Peyer's patch (tissue), 4 donors: ENCODE measurements at regions not wholly inside any gene's neighbourhood (a gene's known extent, or its start where the extent isn't known, plus 50 kb on each side); places are given as distances from the start of the nearest gene placed in this dataset.

Experiments used
- DNase-seq, 3 donors: peaks; one replicate each; pipeline ENCODE4 v3.0.0-alpha.2; 2017 to 2019
- H3K27ac ChIP-seq, 4 donors: fragments of 200-600 bp; sonication (generic); one replicate each; pipeline ENCODE4 v1.5.1; 2016 to 2019
- H3K27me3 ChIP-seq, 2 donors: fragments of 200-600 bp; sonication (generic); one replicate each; pipeline ENCODE4 v1.5.1; 2019
- H3K36me3 ChIP-seq, 3 donors: fragments of 200-600 bp; sonication (generic); one replicate each; pipeline ENCODE4 v1.5.1; 2016 to 2019
- H3K4me1 ChIP-seq, 4 donors: fragments of 200-600 bp; sonication (generic); one replicate each; pipeline ENCODE4 v1.5.1; 2016 to 2019
- H3K4me3 ChIP-seq, 4 donors: fragments of 200-600 bp; sonication (generic); 1 replicate in 3 of 4; 2 replicates in 1 of 4; pipeline ENCODE4 v1.5.1; 2016 to 2019; ENCODE audit warnings: mild to moderate bottlenecking in 1 of 4
- H3K9me3 ChIP-seq, 4 donors: fragments of 200-600 bp; sonication (generic); one replicate each; pipeline ENCODE4 v1.5.1; 2016 to 2019; ENCODE audit warnings: mild to moderate bottlenecking in 1 of 4
- POLR2A ChIP-seq, 2 donors: fragments of 450-650 bp; IDR thresholded peaks; one replicate each; pipeline ENCODE4 v1.5.1; 2017; ENCODE audit warnings: antibody characterized with exemption in 2 of 2, mild to moderate bottlenecking in 2 of 2, moderate library complexity in 2 of 2
- TF ChIP-seq, protein P1 (sequence below), 6 experiments: fragments of 450-650 bp in 4 of 6; fragments of 200-600 bp in 2 of 6; sonication (generic) in 1 of 6; IDR thresholded peaks; one replicate each; pipeline ENCODE4 v1.5.1; 2017 to 2019; ENCODE audit warnings: antibody characterized with exemption in 6 of 6, mild to moderate bottlenecking in 3 of 6, moderate library complexity in 1 of 6

DNA sequence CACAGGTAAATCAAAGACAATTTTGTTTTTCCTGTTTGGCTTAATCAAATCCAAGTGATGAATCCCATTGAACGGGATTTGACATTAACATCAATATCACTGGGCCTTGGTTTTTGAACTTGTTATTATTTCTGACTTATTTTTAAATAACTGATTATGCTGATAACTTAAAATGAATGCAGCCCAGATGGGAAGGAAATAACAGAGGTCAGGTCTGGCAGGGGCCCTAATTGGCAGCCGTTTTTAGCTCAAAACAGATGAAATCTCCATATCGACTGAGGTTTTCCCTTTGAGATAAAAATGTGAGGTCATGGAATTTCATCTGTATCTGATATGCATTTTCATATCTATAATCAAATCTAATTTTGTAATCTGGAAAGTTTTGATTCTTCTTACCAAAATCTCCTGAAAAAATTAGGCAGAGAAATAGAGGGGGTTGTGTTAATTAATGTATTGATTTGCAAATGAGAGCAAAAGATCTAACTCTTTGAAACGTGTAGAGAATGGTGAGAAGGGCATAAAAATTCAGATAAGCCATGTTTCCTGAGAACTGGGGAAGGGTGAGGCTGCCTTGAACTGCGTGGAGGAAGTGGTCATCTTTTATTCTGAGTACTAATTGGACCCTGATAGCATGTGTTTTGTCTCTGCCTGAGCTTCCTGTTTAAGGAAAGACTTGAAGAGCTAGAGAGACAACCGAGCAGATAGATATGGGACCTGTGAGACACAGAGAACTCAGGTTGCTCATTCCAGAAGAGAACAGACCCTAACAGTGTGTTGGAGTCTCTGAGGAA lies 98.2 kb upstream of the C1QTNF9B start:
- no peaks in the 10 kb centered on the region for H3K36me3 ChIP-seq
- TF ChIP-seq POLR2A (IDR thresholded peaks at IDR 0.05) = no peak
- TF ChIP-seq, protein P1, sequence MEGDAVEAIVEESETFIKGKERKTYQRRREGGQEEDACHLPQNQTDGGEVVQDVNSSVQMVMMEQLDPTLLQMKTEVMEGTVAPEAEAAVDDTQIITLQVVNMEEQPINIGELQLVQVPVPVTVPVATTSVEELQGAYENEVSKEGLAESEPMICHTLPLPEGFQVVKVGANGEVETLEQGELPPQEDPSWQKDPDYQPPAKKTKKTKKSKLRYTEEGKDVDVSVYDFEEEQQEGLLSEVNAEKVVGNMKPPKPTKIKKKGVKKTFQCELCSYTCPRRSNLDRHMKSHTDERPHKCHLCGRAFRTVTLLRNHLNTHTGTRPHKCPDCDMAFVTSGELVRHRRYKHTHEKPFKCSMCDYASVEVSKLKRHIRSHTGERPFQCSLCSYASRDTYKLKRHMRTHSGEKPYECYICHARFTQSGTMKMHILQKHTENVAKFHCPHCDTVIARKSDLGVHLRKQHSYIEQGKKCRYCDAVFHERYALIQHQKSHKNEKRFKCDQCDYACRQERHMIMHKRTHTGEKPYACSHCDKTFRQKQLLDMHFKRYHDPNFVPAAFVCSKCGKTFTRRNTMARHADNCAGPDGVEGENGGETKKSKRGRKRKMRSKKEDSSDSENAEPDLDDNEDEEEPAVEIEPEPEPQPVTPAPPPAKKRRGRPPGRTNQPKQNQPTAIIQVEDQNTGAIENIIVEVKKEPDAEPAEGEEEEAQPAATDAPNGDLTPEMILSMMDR (IDR thresholded peaks at IDR 0.05) = no peak
- H3K27ac ChIP-seq = no peak overlapping the region
- H3K4me3 ChIP-seq = no peak overlapping the region
- no peaks in the 10 kb centered on the region for H3K27me3 ChIP-seq
- H3K9me3 ChIP-seq = no peaks in the 10 kb centered on the region
- no peak for DNase-seq
- peaks cover 0 to 5% (median 0%) of the 10 kb centered on the region in 4 donors for H3K4me1 ChIP-seq

DNA sequence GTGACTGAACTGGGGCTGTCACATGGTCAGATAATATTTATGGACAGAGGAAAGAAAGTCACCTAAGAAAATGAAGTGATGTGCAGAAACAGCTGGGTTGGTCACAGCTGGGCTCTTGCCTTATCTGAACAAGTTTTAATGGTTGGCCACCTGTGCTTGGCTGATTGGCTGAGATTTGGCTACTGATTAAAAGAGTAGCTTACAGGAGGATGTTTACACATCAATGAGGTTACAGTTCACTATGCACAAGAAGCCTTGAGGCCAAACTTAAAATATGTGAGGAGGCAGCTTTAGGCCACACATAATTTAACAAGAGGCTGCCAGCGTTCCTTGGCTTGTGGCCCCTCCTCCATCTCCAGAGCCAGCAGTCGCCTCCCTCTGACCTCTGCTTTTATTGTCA lies 99.2 kb upstream of the C1QTNF9B start:
- DNase-seq = no peak
- TF ChIP-seq, protein P1 (IDR thresholded peaks at IDR 0.05) = no peak
- no peak for TF ChIP-seq POLR2A (IDR thresholded peaks at IDR 0.05)
- H3K9me3 ChIP-seq = no peaks in the 10 kb centered on the region
- H3K4me3 ChIP-seq = no peak overlapping the region
- H3K27me3 ChIP-seq = no peaks in the 10 kb centered on the region
- peaks cover 0 to 5% (median 0%) of the 10 kb centered on the region in 4 donors for H3K4me1 ChIP-seq
- H3K27ac ChIP-seq = no peak overlapping the region
- H3K36me3 ChIP-seq = no peaks in the 10 kb centered on the region

- Histone ChIP-seq H3K36me3 (no peaks in the 10 kb centered on the region), H3K27me3 (no peaks in the 10 kb centered on the region), H3K4me3 (no peak overlapping the region), H3K9me3 (no peaks in the 10 kb centered on the region), H3K4me1 (no peaks in the 10 kb centered on the region), H3K27ac (no peak overlapping the region)
- no peak for DNase-seq
- TF ChIP-seq POLR2A (IDR thresholded peaks at IDR 0.05) = no peak
- TF ChIP-seq, protein P1 (IDR thresholded peaks at IDR 0.05) = no peak
These were observed 102.1 kb upstream of the C1QTNF9B start for GRCh38 chr13:23999424-23999823.

- TF ChIP-seq POLR2A (IDR thresholded peaks at IDR 0.05) = no peak
- TF ChIP-seq, protein P1 (IDR thresholded peaks at IDR 0.05) = no peak
- Histone ChIP-seq H3K4me3 (no peak overlapping the region), H3K4me1 (no peaks in the 10 kb centered on the region), H3K9me3 (no peaks in the 10 kb centered on the region), H3K36me3 (no peaks in the 10 kb centered on the region), H3K27me3 (no peaks in the 10 kb centered on the region), H3K27ac (no peak overlapping the region)
- no peak for DNase-seq
These were observed 105.0 kb upstream of the C1QTNF9B start for GRCh38 chr13:24002206-24002815.

GRCh38 chr13:24004142-24004899 lies 107.0 kb upstream of the C1QTNF9B start:
- no peaks in the 10 kb centered on the region for H3K4me1 ChIP-seq
- H3K4me3 ChIP-seq = no peak overlapping the region
- H3K36me3 ChIP-seq = no peaks in the 10 kb centered on the region
- H3K27me3 ChIP-seq = no peaks in the 10 kb centered on the region
- H3K27ac ChIP-seq = no peak overlapping the region
- DNase-seq = no peak
- TF ChIP-seq, protein P1 (IDR thresholded peaks at IDR 0.05) = no peak
- no peak for TF ChIP-seq POLR2A (IDR thresholded peaks at IDR 0.05)
- H3K9me3 ChIP-seq = no peaks in the 10 kb centered on the region
